PC-3 (cell line): ENCODE measurements at regions not wholly inside any gene's neighbourhood (a gene's known extent, or its start where the extent isn't known, plus 50 kb on each side); places are given as distances from the start of the nearest gene placed in this dataset.

Experiments used
- CTCF ChIP-seq: fragments of 300-600 bp; sonication (generic); conservative IDR thresholded peaks from 2 replicates; pipeline ENCODE4 v1.5.1; 2017; ENCODE audit warnings: antibody characterized with exemption, low read depth, mild to moderate bottlenecking, low read length
- EZH2 ChIP-seq: fragments of 300-600 bp; sonication (generic); IDR thresholded peaks from one replicate; pipeline ENCODE4 v1.6.1; 2017; ENCODE audit warnings: antibody characterized with exemption, mild to moderate bottlenecking, low read length; ENCODE audit not compliant: unreplicated experiment
- EZH2phosphoT487 ChIP-seq: fragments of 300-600 bp; sonication (generic); IDR thresholded peaks from 2 replicates; pipeline ENCODE4 v1.6.1; 2018; ENCODE audit warnings: mild to moderate bottlenecking, antibody characterized with exemption, low read length, borderline replicate concordance

GRCh38 chr6:97364327-97364726 is 81.3 kb upstream of the MMS22L start:
- no peak for TF ChIP-seq CTCF
- no peak for TF ChIP-seq EZH2
- no peak for TF ChIP-seq EZH2phosphoT487
